Myocyte (in vitro differentiated cells): ENCODE measurements at regions not wholly inside any gene's neighbourhood (a gene's known extent, or its start where the extent isn't known, plus 50 kb on each side); places are given as distances from the start of the nearest gene placed in this dataset.
A peak's percentile ranks its signal among the peaks of the same experiment; 100 is the strongest.

Experiments used
- DNase-seq: peaks from one replicate; pipeline ENCODE4 v3.0.0-alpha.2; 2012; ENCODE audit warnings: low read depth

DNA sequence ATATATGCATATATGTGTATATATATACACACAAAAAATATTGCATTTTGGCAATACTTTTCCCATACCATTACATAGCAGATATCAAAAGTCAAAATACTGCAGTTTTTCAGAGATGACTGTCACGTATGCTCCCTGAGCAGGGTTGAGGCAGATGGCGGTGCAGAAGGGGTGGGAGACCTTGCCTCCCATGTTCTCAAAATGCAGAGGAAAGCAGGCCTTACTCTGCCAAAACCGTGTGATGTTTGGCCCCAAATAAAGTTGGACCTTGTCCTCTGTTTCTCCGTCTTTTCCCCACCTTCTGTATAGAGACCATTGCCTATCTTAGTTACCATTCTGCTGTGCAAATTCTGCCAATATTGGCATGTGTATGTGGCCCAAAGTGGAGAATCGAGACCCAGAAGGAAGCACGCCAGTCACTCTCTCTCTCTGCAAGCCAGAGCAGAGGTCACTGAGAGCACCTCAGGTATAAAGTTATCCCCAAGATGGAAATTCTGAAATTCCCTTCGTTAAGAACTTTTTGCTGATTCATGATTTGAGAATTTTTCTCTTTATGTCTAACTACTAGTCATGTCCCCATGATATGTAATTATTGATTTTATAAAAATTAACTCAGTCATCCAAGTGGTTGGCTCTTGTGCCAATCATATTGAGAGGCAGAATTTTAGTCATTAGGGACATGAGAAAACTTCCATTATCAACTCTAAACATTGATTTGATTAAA, 898.8 kb downstream of the EPHA4 start:
- no peak for DNase-seq

DNA sequence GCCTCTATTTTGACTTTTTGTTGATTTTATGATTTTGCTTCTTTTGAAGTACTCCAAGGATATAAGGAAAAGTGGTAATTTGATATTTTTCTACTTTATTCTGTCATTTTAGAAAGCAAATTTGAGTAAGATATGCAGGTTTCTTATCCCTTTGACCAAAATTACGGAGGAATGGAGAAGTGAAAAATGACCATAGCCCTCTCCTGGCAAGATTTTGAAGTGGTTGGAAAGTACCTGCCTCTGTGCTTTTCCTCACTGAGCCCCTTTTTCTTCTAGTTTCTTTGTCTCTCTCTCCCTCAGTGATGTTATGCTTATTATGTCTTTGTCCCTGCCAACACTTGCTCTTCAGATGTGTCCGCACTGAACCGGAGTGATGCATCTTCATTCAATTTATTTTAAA, 898.1 kb downstream of the EPHA4 start:
- DNase-seq, result no peak

DNA sequence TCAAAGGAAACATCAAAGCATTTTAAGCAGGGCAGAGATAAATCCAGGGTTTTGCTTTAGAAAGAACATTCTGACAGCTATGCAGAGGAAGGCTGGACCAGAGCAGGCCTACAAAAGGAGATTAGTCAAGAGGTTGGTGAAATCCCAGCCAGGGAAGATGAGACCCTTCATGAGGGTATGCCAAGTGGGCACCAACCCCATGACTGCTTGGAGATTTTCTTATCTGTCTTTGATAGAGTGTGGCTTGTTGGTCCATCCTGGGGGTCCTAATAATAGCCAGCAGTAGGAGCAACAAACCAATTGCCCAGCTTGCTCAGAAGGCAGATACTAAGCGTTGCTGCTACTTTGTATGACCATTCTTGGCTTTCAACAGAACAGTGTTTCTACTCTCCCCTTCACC, 895.4 kb downstream of the EPHA4 start:
- DNase-seq, result no peak

DNA sequence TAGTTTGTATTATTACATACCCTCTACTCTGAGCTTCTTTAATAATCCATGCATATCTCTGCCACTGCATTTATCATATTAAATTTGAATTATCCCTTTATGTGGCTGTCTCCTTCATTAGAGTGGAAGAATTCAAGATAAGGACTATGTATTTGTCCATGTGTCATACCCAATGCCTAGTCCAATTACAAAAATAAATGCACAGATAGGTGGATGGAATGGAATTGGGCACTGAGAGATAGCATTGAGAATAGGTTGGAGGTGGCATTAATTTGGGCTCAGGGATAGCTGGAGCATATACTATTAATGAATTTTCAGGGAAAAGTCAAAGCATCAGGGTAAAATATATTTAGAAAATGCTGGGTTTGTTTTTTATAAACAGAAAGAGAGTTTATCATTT, 893.2 kb downstream of the EPHA4 start:
- no peak for DNase-seq

DNA sequence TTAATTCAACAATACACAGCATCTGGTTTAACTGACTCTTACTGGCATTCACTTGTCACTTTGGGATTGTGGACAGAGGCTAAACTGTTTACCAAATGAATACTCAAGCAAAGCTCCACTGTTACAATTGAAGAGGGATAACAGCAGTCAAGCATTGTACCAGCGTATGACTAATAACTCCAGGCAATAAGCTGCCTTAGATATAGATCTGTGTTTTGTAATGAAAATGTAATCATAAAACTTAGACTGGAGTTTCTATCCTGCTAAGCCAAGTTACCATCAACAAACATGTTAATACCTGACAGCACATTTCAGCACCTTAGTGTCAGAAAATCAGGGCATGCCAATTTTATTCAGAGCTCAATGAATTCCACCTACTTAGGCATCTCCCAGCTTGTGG, 889.5 kb downstream of the EPHA4 start:
- no peak for DNase-seq

DNA sequence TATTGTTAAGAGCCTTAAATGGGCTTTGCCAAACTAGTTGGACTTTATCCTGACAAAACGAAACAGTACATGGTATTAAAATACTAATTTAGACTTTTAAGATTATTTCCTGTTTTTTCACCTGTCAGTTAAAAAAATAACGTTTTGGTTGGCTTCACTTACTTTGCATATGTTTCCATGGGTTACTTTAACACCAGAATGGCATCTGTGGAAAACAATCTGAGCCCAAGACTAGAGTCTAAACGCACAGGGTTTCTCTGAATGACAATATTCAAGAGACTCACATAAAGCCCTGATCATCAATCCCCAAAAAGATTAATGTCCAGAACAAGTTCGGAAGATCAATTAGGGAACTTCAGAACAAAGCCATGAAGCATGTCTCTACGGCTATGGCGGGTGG, 888.0 kb downstream of the EPHA4 start:
- no peak for DNase-seq

DNA sequence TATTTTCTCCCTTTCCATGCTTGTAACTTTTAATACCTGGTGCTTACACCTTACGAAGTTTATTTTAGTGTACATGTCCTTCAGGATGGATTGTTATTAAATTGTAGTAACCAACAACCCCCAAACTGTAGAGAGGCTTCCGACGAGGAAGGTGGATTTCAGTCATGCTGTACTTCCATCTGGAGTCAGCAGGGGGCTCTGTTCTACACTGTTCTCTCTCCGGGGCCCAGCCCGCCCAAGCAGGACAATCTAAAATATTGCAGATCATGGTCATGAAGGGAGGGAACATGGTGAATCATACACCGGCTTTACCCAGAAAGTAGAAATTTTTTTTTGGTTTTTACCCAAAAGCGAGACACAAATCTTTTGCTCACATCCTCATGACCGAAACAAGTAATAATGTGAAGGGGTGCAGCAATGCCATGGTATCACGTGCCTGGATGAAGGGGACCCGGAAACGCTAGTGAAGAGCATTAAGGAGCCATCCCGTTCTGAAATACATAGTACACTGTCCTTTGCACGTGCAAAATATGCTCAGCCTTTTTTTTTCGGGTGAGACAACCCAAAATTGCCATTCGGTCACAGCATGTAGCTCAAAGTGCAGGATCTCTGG, 884.8 kb downstream of the EPHA4 start:
- peak; percentile 73 for DNase-seq

DNA sequence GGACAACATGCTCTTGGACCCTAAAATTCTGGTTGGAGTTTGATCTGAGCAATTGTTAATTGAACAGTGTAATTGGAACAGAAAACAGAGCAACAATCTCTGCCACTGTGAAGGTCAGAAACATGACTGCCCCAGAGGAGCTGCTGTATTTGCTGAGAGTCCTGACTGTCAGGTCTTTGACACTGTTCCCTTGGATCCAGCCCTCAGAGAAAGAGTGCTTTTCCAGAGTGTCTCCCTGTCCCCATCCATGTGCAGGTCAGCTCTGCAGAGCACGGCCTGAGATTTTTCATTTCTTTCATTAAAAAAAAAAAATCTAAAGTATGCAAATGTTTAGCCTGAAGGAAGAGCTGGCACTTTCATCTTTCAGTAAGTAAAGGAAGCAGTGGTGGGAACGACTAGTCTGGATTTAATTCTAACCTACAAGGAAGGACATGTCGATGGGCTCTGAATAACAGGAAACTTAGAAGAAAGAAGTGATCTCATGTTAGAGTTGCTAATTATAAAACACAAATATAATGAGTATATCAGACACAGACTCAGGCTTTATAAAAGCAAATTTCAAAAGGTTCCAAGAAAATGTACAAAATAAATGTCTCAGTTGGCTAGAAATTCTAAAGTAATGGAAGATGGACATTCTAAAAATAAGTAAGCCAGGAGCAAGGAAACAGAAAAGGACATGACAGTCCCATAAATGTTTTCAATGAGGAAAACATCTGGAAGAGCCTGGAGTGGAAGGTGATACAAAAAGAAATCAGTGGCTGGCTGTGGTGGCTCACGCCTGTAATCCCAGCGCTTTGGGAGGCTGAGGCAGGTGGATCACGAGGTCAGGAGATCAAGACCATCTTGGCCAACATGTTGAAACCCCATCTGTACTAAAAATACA, 876.5 kb downstream of the EPHA4 start:
- no peak for DNase-seq

DNA sequence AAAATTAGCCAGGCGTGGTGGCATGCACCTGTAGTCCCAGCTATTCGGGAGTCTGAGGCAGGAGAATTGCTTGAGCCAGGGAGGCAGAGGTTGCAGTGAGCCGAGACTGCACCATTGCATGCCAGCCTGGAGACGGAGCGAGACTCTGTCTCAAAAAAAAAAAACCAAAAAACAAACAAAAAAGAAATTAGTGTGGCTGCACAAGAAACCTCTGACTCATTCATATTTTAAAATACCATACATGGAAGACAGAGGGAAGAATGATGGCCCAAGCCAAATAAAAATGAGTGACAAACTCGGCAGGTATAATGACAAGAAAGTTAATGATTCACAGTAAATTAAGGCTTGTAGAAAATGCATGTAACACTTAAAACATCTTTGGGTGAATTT, 875.8 kb downstream of the EPHA4 start:
- DNase-seq, result no peak

DNA sequence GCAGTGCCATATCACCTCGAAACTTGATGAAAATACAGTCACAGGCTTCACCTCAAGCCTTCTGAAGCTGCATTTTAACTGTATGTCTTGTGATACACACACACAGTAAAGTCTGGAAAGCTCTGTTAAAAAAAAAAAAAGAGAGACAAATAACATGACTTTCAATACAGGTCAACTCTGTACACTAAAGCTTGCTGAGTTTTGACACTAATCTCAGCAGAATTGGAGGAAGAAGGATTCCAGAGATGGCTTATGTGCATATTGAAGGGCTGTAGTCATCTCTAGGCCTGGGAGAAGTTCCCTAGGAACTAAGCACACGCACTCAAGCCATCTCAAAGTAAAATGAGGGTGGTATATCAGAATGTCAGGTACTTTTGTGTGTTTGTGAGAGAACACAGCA, 875.1 kb downstream of the EPHA4 start:
- no peak for DNase-seq

DNA sequence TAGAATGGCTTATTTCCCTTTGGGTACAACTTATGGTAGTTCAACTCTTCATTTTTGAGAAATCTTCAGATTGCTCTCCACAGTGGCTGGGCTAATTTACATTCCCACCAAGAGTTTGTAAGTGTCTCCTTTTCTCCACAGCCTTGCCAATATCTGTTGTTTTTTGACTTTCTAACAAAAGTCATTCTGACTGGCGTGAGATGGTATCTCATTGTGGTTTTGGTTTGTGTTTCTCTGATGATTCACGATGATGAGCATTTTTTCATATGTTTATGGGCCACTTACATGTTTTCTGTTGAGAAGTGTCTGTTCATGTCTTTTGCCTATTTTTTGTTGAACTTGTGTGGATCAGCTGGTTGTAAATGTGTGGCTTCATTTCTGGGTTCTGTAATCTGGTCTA, 871.0 kb downstream of the EPHA4 start:
- DNase-seq, result no peak

DNA sequence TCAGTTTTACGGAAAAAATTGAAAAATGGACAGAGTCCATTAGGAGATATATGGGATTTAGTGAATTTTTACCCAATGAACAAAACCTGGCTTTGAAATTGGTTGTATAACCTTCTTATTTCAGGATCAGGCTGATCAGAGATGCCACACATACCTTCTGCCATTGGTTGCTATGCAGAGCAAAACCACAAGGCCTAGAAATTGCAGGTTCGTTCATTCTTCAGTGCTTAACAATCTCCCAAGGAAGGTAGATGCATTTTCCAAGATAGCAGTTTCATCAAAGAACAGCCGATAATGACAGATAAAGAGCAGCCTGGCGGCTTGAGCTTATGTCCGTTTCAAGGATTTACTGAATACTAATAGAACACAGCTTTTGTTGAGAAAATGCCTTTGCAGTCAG, 868.8 kb downstream of the EPHA4 start:
- DNase-seq, result no peak

DNA sequence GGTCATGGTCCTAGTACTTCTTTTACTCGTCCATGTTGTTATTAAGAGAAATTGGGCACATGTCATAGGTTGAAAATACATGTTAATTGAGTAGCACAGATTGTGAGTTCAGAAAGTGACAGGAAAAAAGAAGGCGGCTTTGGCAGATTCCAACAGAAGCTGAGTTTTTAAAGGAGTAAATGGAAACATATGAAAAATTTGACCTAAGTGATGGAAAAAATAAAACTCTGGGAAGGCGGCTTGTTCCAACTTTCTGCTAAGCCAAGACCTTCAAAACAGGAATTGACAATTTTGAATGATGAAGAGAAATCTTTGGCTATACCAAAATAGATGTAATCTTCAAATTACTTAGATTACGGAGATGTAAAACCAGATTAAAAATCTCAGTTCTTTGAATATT, 868.0 kb downstream of the EPHA4 start:
- no peak for DNase-seq

DNA sequence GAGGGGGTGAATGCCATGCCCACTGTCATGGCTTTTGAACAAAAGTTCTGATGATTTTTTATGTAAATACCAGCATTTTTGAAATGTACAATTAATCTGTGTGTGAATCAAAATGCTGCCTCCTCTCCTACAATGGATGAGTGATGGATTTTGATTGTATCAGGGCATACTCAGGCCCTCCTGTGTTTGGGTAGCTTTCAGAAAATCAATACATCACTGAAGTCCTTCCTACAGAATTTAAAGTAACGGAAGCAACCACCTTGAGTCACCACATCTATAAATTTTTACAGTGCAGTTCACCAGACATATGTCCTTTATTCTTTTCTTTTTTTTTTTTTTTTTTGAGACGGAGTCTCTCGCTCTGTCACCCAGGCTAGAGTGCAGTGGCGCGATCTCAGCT, 867.3 kb downstream of the EPHA4 start:
- DNase-seq, result no peak

DNA sequence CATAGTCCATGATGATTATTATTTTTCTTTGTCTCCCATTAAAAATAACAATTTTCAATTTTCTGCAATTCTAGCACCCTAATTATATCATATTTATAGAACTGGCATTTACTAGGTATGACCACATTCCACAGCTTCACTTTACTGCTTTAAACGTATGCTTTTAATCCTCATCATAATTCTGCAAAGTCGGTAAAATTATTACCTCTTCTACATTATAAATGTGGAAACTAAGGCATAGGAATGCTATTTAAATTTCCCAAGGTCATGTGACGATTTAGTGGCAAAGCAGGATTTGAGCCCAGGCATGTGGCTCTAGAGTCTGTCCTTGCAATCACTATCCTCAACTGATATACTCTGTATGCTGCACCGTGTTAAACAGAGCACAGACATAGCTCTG, 866.4 kb downstream of the EPHA4 start:
- no peak for DNase-seq

DNA sequence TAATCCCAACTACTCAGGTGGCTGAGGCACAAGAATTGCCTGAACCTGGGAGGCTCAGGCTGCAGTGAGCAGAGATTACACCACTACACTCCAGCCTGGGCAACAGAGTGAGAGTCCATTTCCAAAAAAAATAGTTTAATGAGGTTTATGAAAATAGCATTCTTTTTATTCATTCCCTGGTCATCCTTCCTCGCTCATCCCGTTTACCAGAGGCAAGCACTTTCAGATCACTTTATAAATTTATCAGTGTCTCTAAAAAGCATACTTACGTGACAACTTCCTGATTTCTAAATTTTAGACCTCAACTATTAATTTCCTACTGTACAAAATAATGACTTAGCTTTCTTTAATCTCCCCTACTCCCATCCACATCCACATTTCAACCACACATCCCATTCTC, 864.8 kb downstream of the EPHA4 start:
- no peak for DNase-seq

DNA sequence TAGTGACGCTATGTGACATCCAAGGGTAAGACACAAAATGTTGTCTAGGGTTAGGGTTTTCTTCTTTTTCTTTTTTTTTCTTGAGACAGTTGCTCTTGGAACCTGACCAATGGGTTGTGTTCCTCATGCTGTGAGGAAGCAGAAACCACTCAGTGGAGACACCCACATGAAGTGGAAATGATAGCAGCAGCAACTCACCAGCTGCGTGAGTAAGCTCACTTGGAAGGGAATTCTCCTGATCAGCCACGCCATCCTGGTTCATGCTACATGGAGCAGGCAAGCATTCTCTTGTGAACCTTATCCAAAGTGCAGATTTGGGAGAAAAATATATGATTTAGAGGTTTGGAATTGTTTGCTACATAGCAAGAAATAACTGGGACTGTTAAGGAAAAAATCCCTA, 863.7 kb downstream of the EPHA4 start:
- DNase-seq, result peak; percentile 22

DNA sequence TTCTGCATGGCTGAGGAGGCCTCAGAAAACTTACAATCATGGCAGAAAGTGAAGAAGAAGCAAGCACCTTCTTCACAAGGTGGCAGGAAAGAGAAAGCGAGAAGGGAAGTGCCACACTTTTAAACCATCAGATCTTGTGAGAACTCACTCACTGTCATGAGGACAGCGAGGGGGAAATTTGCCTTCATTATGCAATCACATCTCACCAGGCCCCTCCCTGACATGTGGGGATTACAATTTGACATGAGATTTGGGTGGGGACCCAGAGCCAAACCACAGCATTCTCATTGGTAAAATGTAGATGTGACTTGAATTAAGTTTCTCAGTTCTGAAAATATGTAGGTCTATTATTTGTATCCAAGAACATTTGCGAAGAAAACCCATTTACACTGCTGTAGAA, 854.8 kb downstream of the EPHA4 start:
- no peak for DNase-seq

DNA sequence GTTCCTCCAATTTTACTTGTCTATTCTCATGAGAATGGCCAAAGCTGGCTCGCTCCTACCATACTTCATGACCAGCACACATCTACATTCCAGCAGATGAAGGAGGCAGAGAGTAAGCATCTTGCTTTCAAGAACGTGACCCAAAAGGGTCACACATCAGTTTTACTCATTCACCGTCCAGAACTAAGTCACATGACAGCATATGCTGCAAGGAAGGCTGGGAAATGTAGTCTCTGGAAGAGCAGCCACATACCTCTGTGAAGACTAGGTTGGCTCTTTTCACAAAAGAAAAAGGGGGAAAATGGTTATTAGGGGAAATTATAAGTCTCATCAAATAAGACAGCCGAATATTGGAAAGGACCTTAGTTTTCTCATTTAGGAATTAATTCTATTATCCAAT, 835.3 kb downstream of the EPHA4 start:
- no peak for DNase-seq

DNA sequence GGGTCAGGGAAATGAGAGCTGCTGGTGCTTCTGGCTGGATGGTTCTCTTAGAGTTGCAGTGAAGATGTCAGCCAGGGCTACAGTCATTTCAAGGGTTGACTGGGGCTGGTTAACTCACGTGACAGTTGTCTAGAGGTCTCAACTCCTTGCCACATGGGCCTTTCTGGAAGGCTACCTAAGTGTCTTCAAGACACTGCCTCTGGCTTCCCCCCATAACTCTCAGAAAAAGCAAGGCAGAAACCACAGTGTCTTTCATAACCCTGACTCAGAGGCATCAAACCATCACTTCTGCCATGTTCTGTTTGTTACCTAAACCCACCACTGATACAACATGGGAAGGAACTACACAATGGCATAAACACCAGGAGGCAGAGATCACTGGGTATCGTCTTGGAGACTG, 828.9 kb downstream of the EPHA4 start:
- no peak for DNase-seq

DNA sequence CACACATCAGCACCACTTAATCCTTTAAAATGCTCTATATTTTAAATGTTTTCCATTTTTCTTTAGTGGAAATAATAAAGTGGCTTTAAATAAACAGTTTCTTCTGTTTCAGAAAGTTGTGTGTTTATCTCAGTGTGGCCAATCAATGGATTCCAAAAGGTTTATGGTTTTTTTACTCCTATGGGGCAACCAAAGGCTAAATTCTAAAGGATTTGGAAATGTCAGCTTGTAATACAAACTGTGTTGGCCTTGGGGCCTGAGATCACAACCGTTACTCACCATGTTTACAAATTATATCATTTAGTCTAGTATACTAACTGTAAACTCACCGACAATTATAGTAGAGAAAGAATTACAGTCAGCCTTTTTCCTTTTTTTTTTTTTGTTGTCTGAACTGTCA, 827.2 kb downstream of the EPHA4 start:
- DNase-seq, result no peak

DNA sequence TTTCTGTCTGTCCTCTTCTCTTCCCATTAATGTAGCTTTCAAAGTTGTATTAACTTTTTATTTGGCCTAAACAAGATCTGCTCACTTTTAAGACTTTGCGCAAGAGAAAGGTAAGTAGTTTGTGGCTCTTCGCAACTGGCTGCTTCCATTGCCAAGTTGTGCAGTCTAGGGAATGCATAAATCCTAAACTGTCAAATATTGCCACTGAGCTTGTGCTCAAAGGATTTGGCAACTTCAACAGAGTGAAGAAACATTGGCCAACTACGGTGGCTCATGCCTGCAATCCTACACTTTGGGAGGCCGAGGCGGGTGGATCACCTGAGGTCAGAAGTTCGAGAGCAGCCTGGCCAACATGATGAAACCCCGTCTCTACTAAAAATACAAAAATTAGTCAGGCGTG, 826.4 kb downstream of the EPHA4 start:
- no peak for DNase-seq

DNA sequence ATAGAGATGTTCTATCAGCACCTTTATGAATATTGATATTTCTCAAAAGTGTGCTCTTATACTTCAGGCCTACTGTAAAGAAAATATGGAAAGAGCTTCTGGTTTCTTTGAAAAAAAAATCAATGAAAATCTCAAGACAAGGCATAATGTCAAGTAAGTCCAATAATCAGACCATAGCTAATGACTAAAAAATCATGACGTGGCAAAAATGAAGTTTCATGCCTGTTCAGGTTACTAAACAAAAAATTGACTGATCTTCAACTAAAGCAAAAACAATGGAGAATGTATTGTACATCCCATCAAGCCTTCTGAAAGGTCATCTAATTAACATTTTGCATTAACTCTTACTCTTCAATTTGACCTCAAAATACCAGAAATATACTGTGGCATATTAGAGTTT, 824.4 kb downstream of the EPHA4 start:
- DNase-seq, result no peak
